MM.1S (cell line): ENCODE measurements at regions not wholly inside any gene's neighbourhood (a gene's known extent, or its start where the extent isn't known, plus 50 kb on each side); places are given as distances from the start of the nearest gene placed in this dataset.

Source experiments
- DNase-seq: peaks from one replicate; pipeline ENCODE4 v3.0.0-alpha.2; 2015
- H2AFZ ChIP-seq: fragments of 300-600 bp; sonication (generic); 2 replicates; pipeline ENCODE4 v1.6.0; 2016; ENCODE audit warnings: antibody characterized with exemption, low read length
- H3F3A ChIP-seq: fragments of 300-600 bp; sonication (generic); 2 replicates; pipeline ENCODE4 v1.6.1; 2016; ENCODE audit warnings: mild to moderate bottlenecking, antibody characterized with exemption, low read length, moderate library complexity, mixed read lengths; ENCODE audit not compliant: insufficient read depth
- H3K27ac ChIP-seq: fragments of 300-600 bp; sonication (generic); 2 replicates; pipeline ENCODE4 v1.5.1; 2016; ENCODE audit warnings: mild to moderate bottlenecking, low read length
- H3K27me3 ChIP-seq: fragments of 300-600 bp; sonication (generic); replicated peaks from 2 replicates; pipeline ENCODE4 v1.6.0; 2016; ENCODE audit warnings: low read length; ENCODE audit not compliant: insufficient read depth
- H3K36me3 ChIP-seq: fragments of 300-600 bp; sonication (generic); replicated peaks from 2 replicates; pipeline ENCODE4 v1.6.1; 2016; ENCODE audit warnings: mild to moderate bottlenecking, low read length, mixed read lengths; ENCODE audit not compliant: insufficient read depth
- H3K4me1 ChIP-seq: fragments of 300-600 bp; sonication (generic); 2 replicates; pipeline ENCODE4 v1.6.1; 2016; ENCODE audit warnings: low read length, mixed read lengths
- H3K4me2 ChIP-seq: fragments of 300-600 bp; sonication (generic); 2 replicates; pipeline ENCODE4 v1.6.0; 2016; ENCODE audit warnings: low read depth, low read length
- H3K4me3 ChIP-seq: fragments of 300-600 bp; sonication (generic); 2 replicates; pipeline ENCODE4 v1.5.1; 2016; ENCODE audit warnings: low read length, mixed read lengths
- H3K79me2 ChIP-seq: fragments of 300-600 bp; sonication (generic); 2 replicates; pipeline ENCODE4 v1.6.1; 2016; ENCODE audit warnings: mixed run types, low read length, mixed read lengths
- H3K9ac ChIP-seq: fragments of 300-600 bp; sonication (generic); 2 replicates; pipeline ENCODE4 v1.6.1; 2016; ENCODE audit warnings: low read length, mixed read lengths
- H3K9me2 ChIP-seq: fragments of 300-600 bp; sonication (generic); replicated peaks from 2 replicates; pipeline ENCODE4 v1.6.1; 2016; ENCODE audit warnings: mild to moderate bottlenecking, low read length, mixed read lengths; ENCODE audit not compliant: insufficient read depth
- H3K9me3 ChIP-seq: fragments of 300-600 bp; sonication (generic); replicated peaks from 2 replicates; pipeline ENCODE4 v1.6.1; 2016; ENCODE audit warnings: mild to moderate bottlenecking, low read length, mixed read lengths; ENCODE audit not compliant: insufficient read depth
- H4K20me1 ChIP-seq: fragments of 300-600 bp; sonication (generic); 2 replicates; pipeline ENCODE4 v1.6.1; 2016; ENCODE audit warnings: mild to moderate bottlenecking, low read length, moderate library complexity, mixed read lengths; ENCODE audit not compliant: insufficient read depth
- CTCF ChIP-seq: fragments of 300-600 bp; sonication (generic); IDR thresholded peaks from 2 replicates; pipeline ENCODE4 v1.5.1; 2016; ENCODE audit warnings: antibody characterized with exemption, low read length, mixed read lengths
- EZH2 ChIP-seq: fragments of 300-600 bp; sonication (generic); optimal IDR thresholded peaks from 2 replicates; pipeline ENCODE3; 2017; ENCODE audit warnings: low read depth, mild to moderate bottlenecking, antibody characterized with exemption, low read length, mixed read lengths
- EZH2phosphoT487 ChIP-seq: fragments of 300-600 bp; sonication (generic); IDR thresholded peaks from 2 replicates; pipeline ENCODE4 v1.6.1; 2018; ENCODE audit warnings: antibody characterized with exemption, low read length

- Histone ChIP-seq H3K4me2 (no peak overlapping the region), H3K79me2 (no peaks in the 10 kb centered on the region), H3K4me1 (no peaks in the 10 kb centered on the region), H3K9me2 (no peaks in the 10 kb centered on the region), H3K9me3 (no peaks in the 10 kb centered on the region), H3K9ac (no peak overlapping the region), H3K27me3 (no peaks in the 10 kb centered on the region), H3F3A (no peaks in the 10 kb centered on the region), H4K20me1 (no peaks in the 10 kb centered on the region), H3K27ac (no peak overlapping the region), H2AFZ (no peak overlapping the region), H3K4me3 (no peak overlapping the region), H3K36me3 (no peaks in the 10 kb centered on the region)
- no peak for DNase-seq
- no peak for TF ChIP-seq CTCF
- TF ChIP-seq EZH2 = no peak
- no peak for TF ChIP-seq EZH2phosphoT487
These were observed 732.8 kb upstream of the IGFBP3 start for GRCh38 chr7:46653848-46654247.

GRCh38 chr7:46652317-46652716 is 731.2 kb upstream of the IGFBP3 start:
- Histone ChIP-seq H3F3A (no peaks in the 10 kb centered on the region), H3K4me1 (no peaks in the 10 kb centered on the region), H3K9me3 (no peaks in the 10 kb centered on the region), H3K4me3 (no peak overlapping the region), H4K20me1 (no peaks in the 10 kb centered on the region), H2AFZ (no peak overlapping the region), H3K79me2 (no peaks in the 10 kb centered on the region), H3K9me2 (no peaks in the 10 kb centered on the region), H3K27ac (no peak overlapping the region), H3K36me3 (no peaks in the 10 kb centered on the region), H3K4me2 (no peak overlapping the region), H3K9ac (no peak overlapping the region), H3K27me3 (no peaks in the 10 kb centered on the region)
- no peak for DNase-seq
- TF ChIP-seq CTCF (no peak), EZH2phosphoT487 (no peak), EZH2 (no peak)

GRCh38 chr7:46651561-46652088 is 730.6 kb upstream of the IGFBP3 start:
- Histone ChIP-seq H4K20me1 (no peaks in the 10 kb centered on the region), H3K4me3 (no peak overlapping the region), H3K27ac (no peak overlapping the region), H3F3A (no peaks in the 10 kb centered on the region), H3K4me1 (no peaks in the 10 kb centered on the region), H2AFZ (no peak overlapping the region), H3K79me2 (no peaks in the 10 kb centered on the region), H3K4me2 (no peak overlapping the region), H3K36me3 (no peaks in the 10 kb centered on the region), H3K27me3 (no peaks in the 10 kb centered on the region), H3K9ac (no peak overlapping the region), H3K9me2 (no peaks in the 10 kb centered on the region), H3K9me3 (no peaks in the 10 kb centered on the region)
- TF ChIP-seq CTCF (no peak), EZH2phosphoT487 (no peak), EZH2 (no peak)
- DNase-seq = no peak
